ENCODE measurements at regions not wholly inside any gene's neighbourhood (a gene's known extent, or its start where the extent isn't known, plus 50 kb on each side); places are given as distances from the start of the nearest gene placed in this dataset.

- DNase-seq = no peak
These were observed 627.2 kb downstream of the ZIC1 start for GRCh38 chr3:148036331-148036876.

GRCh38 chr3:148042663-148043445, 633.7 kb downstream of the ZIC1 start:
- DNase-seq = no peak

GRCh38 chr3:148044151-148044550, 635.0 kb downstream of the ZIC1 start:
- DNase-seq = no peak

DNA sequence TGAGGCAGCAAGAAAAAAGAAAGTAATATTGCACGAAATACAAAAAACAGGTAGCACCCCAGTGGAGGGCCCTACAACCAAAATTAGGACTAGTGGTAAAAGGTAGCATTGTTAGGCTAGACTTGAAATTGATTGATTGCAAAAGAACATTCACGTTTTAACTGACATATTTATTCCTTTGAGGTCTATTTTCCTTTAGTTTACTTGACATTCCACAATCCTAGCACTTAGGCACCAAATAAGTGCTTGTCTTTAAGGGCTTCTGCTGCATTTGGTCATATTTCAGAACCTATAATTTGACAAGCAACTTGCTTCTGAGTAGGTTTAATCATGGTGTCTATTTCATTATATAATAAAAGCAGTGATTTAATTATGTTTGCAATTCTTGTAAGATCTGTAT, 642.7 kb upstream of the AGTR1 start:
- DNase-seq = no peak

GRCh38 chr3:148062590-148062989, 635.1 kb upstream of the AGTR1 start:
- DNase-seq = no peak

DNA sequence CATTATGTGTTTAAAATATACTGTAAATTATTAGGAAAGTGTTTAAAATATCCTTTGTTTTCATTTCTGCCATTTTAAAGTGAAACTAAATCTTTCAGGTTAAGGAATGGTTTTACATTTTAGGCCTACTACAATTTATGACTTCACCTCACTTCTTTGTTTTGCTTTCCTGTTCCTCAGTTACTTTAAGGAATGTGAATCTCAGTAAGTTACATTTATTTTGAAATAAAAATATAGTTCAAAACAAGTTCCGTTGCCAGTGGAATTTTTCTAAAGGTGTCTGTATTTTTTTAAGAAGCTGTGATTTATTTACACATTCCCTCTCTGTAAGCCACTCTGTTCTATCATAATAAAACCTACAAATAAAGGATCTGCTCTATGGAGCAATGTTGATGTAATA, 630.9 kb upstream of the AGTR1 start:
- no peak for DNase-seq

GRCh38 chr3:148068466-148068865, 629.2 kb upstream of the AGTR1 start:
- DNase-seq = no peak

- DNase-seq = no peak
These were observed 627.7 kb upstream of the AGTR1 start for GRCh38 chr3:148070041-148070440.

- DNase-seq = no peak
These were observed 623.8 kb upstream of the AGTR1 start for GRCh38 chr3:148073721-148074456.

- DNase-seq = no peak
These were observed 622.8 kb upstream of the AGTR1 start for GRCh38 chr3:148074946-148075345.

DNA sequence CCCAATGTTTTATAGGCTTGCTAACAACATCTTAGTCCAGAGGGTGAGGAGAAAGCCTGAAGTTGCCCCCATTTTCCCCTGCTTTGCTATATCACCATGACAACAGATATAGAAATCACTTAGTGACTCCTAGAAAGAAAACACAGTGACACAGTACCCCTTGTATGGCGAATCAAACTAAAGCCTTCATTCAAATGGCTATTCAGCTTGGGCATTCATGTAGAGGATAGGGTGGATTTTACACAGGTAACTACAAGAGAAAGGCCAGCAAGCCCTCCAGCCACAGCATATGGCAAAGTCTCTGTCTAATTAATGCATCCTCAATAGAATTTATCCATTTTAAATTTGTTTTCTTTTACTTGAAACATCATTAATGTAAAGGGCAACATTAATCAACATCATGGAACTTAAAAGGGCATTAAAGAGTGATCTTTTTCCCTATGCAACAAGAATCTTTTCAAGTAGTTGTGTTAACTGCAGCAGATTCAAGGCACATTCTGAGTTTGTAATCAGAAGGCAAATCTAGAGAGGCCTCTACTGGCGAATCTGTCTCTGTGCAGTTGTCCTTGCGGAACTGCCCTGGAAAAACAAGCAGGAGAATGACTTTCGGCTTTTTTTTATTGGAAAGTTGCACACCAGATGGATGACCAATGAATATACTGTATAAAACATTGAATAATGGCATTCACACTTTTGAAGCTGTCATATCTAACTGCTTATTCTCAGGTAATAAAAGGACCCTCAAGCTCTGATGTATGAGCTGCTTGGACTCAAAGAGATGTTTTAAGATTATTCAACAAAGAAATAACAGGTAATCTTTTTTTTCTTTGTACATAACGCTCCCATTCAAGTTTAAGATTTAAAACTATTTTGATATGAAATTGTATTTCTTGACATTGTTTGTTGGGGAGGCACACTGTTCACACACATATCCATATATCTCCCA, 621.7 kb upstream of the AGTR1 start:
- no peak for DNase-seq

DNA sequence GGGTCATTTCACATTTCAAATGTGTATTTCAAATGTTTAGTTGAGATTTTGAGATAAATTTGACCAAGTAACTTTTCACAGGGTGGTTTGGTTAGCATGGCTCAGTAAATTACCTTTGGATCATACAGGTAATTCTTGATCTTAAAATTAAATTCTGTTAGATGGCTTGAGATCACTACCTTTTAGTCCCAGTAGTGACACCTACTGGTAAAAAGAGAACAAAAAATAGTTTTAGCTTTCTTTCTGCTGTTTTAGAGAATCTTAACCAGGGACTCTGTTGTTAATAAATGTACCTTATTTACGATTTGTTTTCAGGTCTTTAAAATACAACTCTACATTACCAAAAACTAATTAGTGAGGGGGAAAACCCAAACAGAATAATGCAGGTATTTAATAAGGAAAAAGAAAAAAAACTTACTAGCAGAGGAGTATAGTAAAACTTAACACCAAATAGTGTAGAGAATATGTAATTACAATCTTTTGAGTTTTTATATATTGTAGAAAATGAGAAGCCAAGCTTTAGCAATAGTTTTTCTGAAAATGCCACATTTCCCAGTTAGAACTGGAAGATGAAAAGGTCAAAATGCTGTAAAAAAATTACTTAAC, 620.3 kb upstream of the AGTR1 start:
- no peak for DNase-seq

DNA sequence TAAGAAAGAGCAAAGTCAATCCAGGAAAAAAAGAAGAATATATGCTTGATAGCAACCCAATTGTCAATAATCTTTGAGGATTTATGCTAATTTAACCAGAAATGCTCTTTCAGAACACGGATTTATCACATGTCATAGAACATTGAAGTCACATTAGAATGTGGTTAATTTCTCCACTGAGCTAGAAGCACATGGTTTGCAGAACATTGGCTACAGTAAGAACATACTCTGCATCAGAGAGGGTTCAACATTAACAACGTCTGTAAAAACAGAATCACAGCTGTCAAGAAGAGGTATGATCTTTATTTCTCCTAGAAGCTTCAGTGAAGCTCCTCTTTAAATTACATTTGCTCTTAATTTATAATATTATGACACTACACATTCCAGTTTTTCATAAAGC, 619.7 kb upstream of the AGTR1 start:
- no peak for DNase-seq

DNA sequence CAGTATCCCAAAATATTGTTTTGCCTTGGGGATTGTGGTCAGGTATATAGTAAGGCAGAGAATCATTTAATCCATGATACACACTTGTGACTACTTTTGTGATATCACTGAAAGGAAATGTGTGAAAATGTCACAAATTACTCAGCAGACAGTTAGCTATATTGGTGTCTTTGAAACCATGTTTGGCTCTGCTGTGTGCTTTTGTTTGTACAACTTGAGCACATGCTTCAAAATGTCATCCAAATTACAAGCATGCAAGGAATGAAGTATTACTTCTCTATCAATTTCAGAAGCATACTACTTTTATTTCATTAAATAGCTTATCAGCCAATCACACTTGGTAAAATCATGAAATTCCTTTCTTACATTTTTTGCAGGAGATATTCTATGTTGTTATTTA, 619.0 kb upstream of the AGTR1 start:
- DNase-seq = no peak

DNA sequence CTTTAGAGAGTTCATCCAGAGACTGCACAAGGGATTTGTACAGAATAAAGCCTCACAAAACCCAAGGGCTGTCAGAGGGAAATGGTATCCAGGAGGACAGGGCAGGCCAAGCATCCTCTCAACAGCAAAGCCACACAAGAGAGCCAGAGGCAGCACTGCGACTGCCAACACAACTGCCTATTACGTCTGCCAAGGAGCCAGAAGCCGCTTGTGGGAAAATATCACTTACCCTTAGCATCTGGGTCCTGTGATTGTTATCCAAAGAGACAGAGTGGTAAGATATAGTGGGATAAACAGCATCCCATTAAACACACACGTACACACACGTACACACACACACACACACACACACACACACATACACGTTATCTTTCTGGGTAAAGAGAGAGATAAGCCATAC, 618.3 kb upstream of the AGTR1 start:
- no peak for DNase-seq

GRCh38 chr3:148081926-148082325, 615.8 kb upstream of the AGTR1 start:
- DNase-seq = no peak

GRCh38 chr3:148082506-148083280, 615.0 kb upstream of the AGTR1 start:
- no peak for DNase-seq

DNA sequence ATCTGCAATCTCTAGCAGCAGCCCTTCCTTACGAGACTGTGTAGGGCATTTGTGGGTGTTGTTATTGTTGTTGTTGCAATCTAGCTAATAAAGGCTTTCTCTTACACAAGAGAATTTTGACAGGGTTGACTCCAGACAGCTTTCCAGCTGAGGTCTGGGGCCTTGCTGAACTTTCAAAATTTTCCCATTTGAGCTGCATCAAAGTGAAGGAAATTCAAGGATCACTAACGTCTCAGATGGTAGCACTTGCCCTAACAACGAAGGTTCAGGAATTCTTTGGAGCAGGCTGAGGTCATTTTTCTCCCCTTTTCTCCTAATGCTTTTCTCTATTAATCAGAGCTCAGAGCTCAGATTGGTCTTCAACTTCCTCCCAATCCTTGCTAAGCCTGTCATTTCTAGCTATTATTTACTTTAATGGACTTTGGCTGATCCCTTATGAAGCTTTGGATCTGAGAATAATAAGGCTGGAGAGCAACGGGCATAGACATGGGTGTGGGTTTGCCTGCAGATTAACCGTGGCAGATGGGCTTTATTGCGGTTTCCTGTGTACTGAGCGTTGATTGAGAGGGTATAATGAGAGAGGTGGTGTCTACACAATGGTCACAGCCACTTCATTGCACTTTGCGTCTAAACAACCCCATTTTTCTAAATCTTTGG, 614.0 kb upstream of the AGTR1 start:
- no peak for DNase-seq

DNA sequence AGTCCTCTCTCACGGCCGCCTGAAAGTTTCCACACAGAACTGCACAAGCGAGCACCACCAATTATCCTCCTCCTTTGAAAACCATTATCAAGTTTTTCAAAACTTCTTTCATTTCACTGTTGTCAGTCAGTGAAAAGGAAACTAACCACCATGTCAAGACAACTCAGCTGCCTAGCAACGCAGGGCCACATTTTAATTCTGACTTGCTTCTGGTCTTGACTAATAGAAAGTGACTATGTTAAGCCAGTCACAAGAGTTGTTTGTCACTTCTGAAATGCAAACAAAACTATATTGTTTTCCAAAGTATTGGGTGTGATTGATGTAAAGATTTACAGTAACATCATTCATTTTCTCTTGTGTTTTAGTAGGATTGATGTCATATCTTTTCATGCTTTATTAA, 612.8 kb upstream of the AGTR1 start:
- no peak for DNase-seq

GRCh38 chr3:148087601-148088371, 609.9 kb upstream of the AGTR1 start:
- DNase-seq = no peak
